ENCODE measurements at regions not wholly inside any gene's neighbourhood (a gene's known extent, or its start where the extent isn't known, plus 50 kb on each side); places are given as distances from the start of the nearest gene placed in this dataset.
"Not testable (repeated sequence)": the region's sequence is repeated elsewhere in the genome, so short reads cannot be mapped to it uniquely, and the experiment has no call there.

- no peaks in the 10 kb centered on the region for H3K36me3 ChIP-seq
- no peak overlapping the region for H3K27ac ChIP-seq
- H3K27me3 ChIP-seq = no peaks in the 10 kb centered on the region
- peaks cover 0 to 29% (median 0%) of the 10 kb centered on the region in 12 donors for H3K9me3 ChIP-seq
- intact Hi-C loops (cut with DNase I) = loop anchor here in 3 of 10 donors (5.0 kb wide), 1 partner anchor 207 kb away; no protein-coding TSS in a partner anchor
- TF ChIP-seq CTCF (IDR thresholded peaks at IDR 0.05) (no peak), POLR2A (IDR thresholded peaks at IDR 0.05) (no peak)
- no peak for DNase-seq
- no peak for ATAC-seq
- H3K4me3 ChIP-seq = no peak overlapping the region
- 94 to 98% (median 96%) methylated on average over 2 of the region's 2 CpGs for WGBS, 4 donors
- peaks cover 0 to 5% (median 0%) of the 10 kb centered on the region in 12 donors for H3K4me1 ChIP-seq
These were observed 79.0 kb upstream of the NOX3 start for GRCh38 chr6:155534678-155535077.

GRCh38 chr6:155530219-155530834 is 74.7 kb upstream of the NOX3 start:
- ATAC-seq (peak in 1 of 4 donors; percentile 69), DNase-seq (no peak)
- peaks cover 0 to 24% (median 0%) of the 10 kb centered on the region in 12 donors for H3K9me3 ChIP-seq
- no peaks in the 10 kb centered on the region for H3K36me3 ChIP-seq
- H3K27ac ChIP-seq = no peak overlapping the region
- no peaks in the 10 kb centered on the region for H3K27me3 ChIP-seq
- peaks cover 0 to 17% (median 8%) of the 10 kb centered on the region in 12 donors for H3K4me1 ChIP-seq
- no peak overlapping the region for H3K4me3 ChIP-seq
- WGBS, 4 donors = 46 to 49% (median 48%) methylated on average over 4 of the region's 4 CpGs
- peak; percentile 45 to 76 (median 56) for TF ChIP-seq CTCF (IDR thresholded peaks at IDR 0.05)
- no peak for TF ChIP-seq POLR2A (IDR thresholded peaks at IDR 0.05)
- intact Hi-C loops (cut with DNase I) = loop anchor here in 8 of 10 donors (1.0 to 5.0 kb wide), 6 partner anchors 200 to 204 kb away; no protein-coding TSS in a partner anchor

- not testable (repeated sequence) for ATAC-seq, H3K36me3 ChIP-seq, H3K4me3 ChIP-seq, H3K27me3 ChIP-seq, DNase-seq
- Histone ChIP-seq H3K4me1 (peaks cover 0 to 17% (median 8%) of the 10 kb centered on the region in 12 donors), H3K27ac (peak overlapping the region in 2 of 12 donors; percentile 27 to 39), H3K9me3 (peaks cover 0 to 20% (median 0%) of the 10 kb centered on the region in 12 donors)
- 94 to 98% (median 97%) methylated on average over 7 of the region's 7 CpGs for WGBS, 4 donors
- intact Hi-C loops (cut with DNase I) = loop anchor here (1.0 to 5.0 kb wide), 6 partner anchors 199 to 203 kb away; no protein-coding TSS in a partner anchor
These were observed 74.2 kb upstream of the NOX3 start for GRCh38 chr6:155529814-155530213.

DNA sequence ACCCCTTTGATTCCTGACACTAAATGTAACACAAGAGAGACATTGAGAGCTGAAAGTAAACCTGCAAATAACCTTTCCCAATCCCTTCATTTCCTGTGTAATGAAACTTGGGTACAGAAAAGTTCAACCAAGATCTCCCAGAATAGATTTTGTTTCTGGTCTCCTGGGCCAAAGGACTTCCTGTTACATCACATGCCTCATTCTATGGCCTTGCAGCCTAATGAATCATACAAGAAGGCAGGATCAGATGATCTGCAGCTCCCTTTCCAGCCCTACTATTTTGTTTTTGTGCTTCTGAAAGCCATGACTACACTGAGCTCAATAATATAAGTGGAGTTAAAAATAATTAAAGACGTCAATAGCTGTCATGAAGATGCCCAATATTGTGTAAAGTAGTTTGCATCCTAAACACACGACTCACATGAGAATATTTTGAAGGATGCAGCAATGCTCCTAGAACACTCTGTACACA is 73.4 kb upstream of the NOX3 start:
- DNase-seq = peak in 1 of 5 donors; percentile 27
- Histone ChIP-seq H3K27me3 (no peaks in the 10 kb centered on the region), H3K4me1 (peaks cover 0 to 17% (median 8%) of the 10 kb centered on the region in 12 donors), H3K9me3 (peaks cover 0 to 14% (median 0%) of the 10 kb centered on the region in 12 donors), H3K4me3 (no peak overlapping the region), H3K27ac (peak overlapping the region in 4 of 12 donors; percentile 14 to 56 (median 42)), H3K36me3 (no peaks in the 10 kb centered on the region)
- peak; percentile 58 to 94 (median 86) for ATAC-seq
- TF ChIP-seq POLR2A (IDR thresholded peaks at IDR 0.05) (no peak), CTCF (IDR thresholded peaks at IDR 0.05) (no peak)
- WGBS, 4 donors = 29 to 52% (median 37%) methylated on average over 2 of the region's 2 CpGs
- intact Hi-C loops (cut with DNase I) = loop anchor here in 2 of 10 donors (1.0 to 5.0 kb wide), 2 partner anchors 202 kb away; no protein-coding TSS in a partner anchor
